ENCODE measurements at regions not wholly inside any gene's neighbourhood (a gene's known extent, or its start where the extent isn't known, plus 50 kb on each side); places are given as distances from the start of the nearest gene placed in this dataset.
"Not testable (repeated sequence)": the region's sequence is repeated elsewhere in the genome, so short reads cannot be mapped to it uniquely, and the experiment has no call there.

- DNase-seq, result no peak
These were observed 123.0 kb upstream of the SLC39A10 start for GRCh38 chr2:195533771-195534642.

GRCh38 chr2:195532628-195533271 is 124.3 kb upstream of the SLC39A10 start:
- no peak for DNase-seq

- no peak for DNase-seq
These were observed 124.8 kb upstream of the SLC39A10 start for GRCh38 chr2:195532255-195532627.

- DNase-seq, result no peak
These were observed 125.3 kb upstream of the SLC39A10 start for GRCh38 chr2:195531754-195532153.

- not testable (repeated sequence) for DNase-seq
These were observed 133.8 kb upstream of the SLC39A10 start for GRCh38 chr2:195523242-195523641.

GRCh38 chr2:195521589-195521988 is 135.4 kb upstream of the SLC39A10 start:
- no peak for DNase-seq

GRCh38 chr2:195520671-195521155 is 136.3 kb upstream of the SLC39A10 start:
- DNase-seq, result no peak

- no peak for DNase-seq
These were observed 141.5 kb upstream of the SLC39A10 start for GRCh38 chr2:195515551-195515950.

GRCh38 chr2:195514365-195514764 is 142.7 kb upstream of the SLC39A10 start:
- no peak for DNase-seq

- DNase-seq, result no peak
These were observed 143.9 kb upstream of the SLC39A10 start for GRCh38 chr2:195513119-195513518.

GRCh38 chr2:195509551-195509950 is 147.5 kb upstream of the SLC39A10 start:
- DNase-seq, result no peak

GRCh38 chr2:195508139-195508455 is 148.9 kb upstream of the SLC39A10 start:
- DNase-seq, result no peak

GRCh38 chr2:195507447-195508138 is 149.4 kb upstream of the SLC39A10 start:
- DNase-seq, result no peak

GRCh38 chr2:195505701-195506100 is 151.3 kb upstream of the SLC39A10 start:
- DNase-seq, result no peak

- DNase-seq, result no peak
These were observed 153.8 kb upstream of the SLC39A10 start for GRCh38 chr2:195503208-195503607.

GRCh38 chr2:195501746-195502145 is 155.3 kb upstream of the SLC39A10 start:
- no peak for DNase-seq

- no peak for DNase-seq
These were observed 156.1 kb upstream of the SLC39A10 start for GRCh38 chr2:195500879-195501278.

- DNase-seq, result no peak
These were observed 158.1 kb upstream of the SLC39A10 start for GRCh38 chr2:195498839-195499490.

GRCh38 chr2:195498176-195498575 is 158.8 kb upstream of the SLC39A10 start:
- no peak for DNase-seq

GRCh38 chr2:195496991-195497390 is 160.0 kb upstream of the SLC39A10 start:
- no peak for DNase-seq

GRCh38 chr2:195495966-195496365 is 161.1 kb upstream of the SLC39A10 start:
- no peak for DNase-seq

GRCh38 chr2:195495351-195495750 is 161.7 kb upstream of the SLC39A10 start:
- no peak for DNase-seq

GRCh38 chr2:195494451-195494850 is 162.6 kb upstream of the SLC39A10 start:
- DNase-seq, result no peak

All from NCI-H2029 treated with DMSO at 0.1 percent for 48 hours (cell line).